T-helper 2 cell (primary cell): ENCODE measurements at regions not wholly inside any gene's neighbourhood (a gene's known extent, or its start where the extent isn't known, plus 50 kb on each side); places are given as distances from the start of the nearest gene placed in this dataset.
"Not testable (repeated sequence)": the region's sequence is repeated elsewhere in the genome, so short reads cannot be mapped to it uniquely, and the experiment has no call there.

Experiments
- DNase-seq, 5 experiments: peaks; one replicate each; pipeline versions ENCODE4 v3.0.0 to v3.0.0-alpha.2; 2012 to 2022

GRCh38 chr10:62996516-62996915 is 136.6 kb upstream of the NRBF2 start:
- no peak for DNase-seq

- DNase-seq, result no peak
Observed at GRCh38 chr10:62993121-62993520, 140.0 kb upstream of the NRBF2 start.

- no peak for DNase-seq
Observed at GRCh38 chr10:62992145-62992721, 140.9 kb upstream of the NRBF2 start.

GRCh38 chr10:62990126-62990525 is 143.0 kb upstream of the NRBF2 start:
- no peak for DNase-seq

GRCh38 chr10:62985807-62986600 is 147.1 kb upstream of the NRBF2 start:
- DNase-seq, result no peak

- no peak for DNase-seq
Observed at GRCh38 chr10:62981096-62981495, 152.0 kb upstream of the NRBF2 start.

- no peak for DNase-seq
Observed at GRCh38 chr10:62980687-62981086, 152.4 kb upstream of the NRBF2 start.

- DNase-seq, result no peak
Observed at GRCh38 chr10:62979921-62980320, 153.2 kb upstream of the NRBF2 start.

- peak in 1 of 5 experiments; percentile 61 for DNase-seq
Observed at GRCh38 chr10:62978482-62978881, 154.6 kb upstream of the NRBF2 start.

GRCh38 chr10:62974795-62975194 is 158.3 kb upstream of the NRBF2 start:
- DNase-seq, result not testable (repeated sequence)

GRCh38 chr10:62972103-62972502 is 155.9 kb upstream of the EGR2 start:
- no peak for DNase-seq

- DNase-seq, result no peak
Observed at GRCh38 chr10:62964026-62964425, 147.9 kb upstream of the EGR2 start.

GRCh38 chr10:62961951-62962523 is 145.9 kb upstream of the EGR2 start:
- no peak for DNase-seq

- DNase-seq, result no peak
Observed at GRCh38 chr10:62960416-62960815, 144.2 kb upstream of the EGR2 start.

GRCh38 chr10:62959553-62959952 is 143.4 kb upstream of the EGR2 start:
- no peak for DNase-seq

GRCh38 chr10:62958980-62959379 is 142.8 kb upstream of the EGR2 start:
- DNase-seq, result no peak

- DNase-seq, result no peak
Observed at GRCh38 chr10:62946278-62946677, 130.1 kb upstream of the EGR2 start.

- no peak for DNase-seq
Observed at GRCh38 chr10:62939698-62940097, 123.5 kb upstream of the EGR2 start.

- DNase-seq, result no peak
Observed at GRCh38 chr10:62938672-62939071, 122.5 kb upstream of the EGR2 start.

- no peak for DNase-seq
Observed at GRCh38 chr10:62937674-62938073, 121.5 kb upstream of the EGR2 start.

- DNase-seq, result no peak
Observed at GRCh38 chr10:62935022-62935421, 118.9 kb upstream of the EGR2 start.

GRCh38 chr10:62934258-62934657 is 118.1 kb upstream of the EGR2 start:
- no peak for DNase-seq

GRCh38 chr10:62928763-62929162 is 112.6 kb upstream of the EGR2 start:
- not testable (repeated sequence) for DNase-seq

- no peak for DNase-seq
Observed at GRCh38 chr10:62926407-62926806, 110.2 kb upstream of the EGR2 start.
